Uterus (tissue), 3 donors: ENCODE measurements at regions not wholly inside any gene's neighbourhood (a gene's known extent, or its start where the extent isn't known, plus 50 kb on each side); places are given as distances from the start of the nearest gene placed in this dataset.
"Not testable (repeated sequence)": the region's sequence is repeated elsewhere in the genome, so short reads cannot be mapped to it uniquely, and the experiment has no call there.

ENCODE experiments used
- DNase-seq, 2 donors: peaks; one replicate each; pipeline ENCODE4 v3.0.0-alpha.2; 2019 to 2020
- H3K27ac ChIP-seq, 2 donors: fragments of 200-600 bp; sonication (generic); 1 replicate in 1 of 2; 2 replicates in 1 of 2; pipeline ENCODE4 v1.5.1; 2016 to 2018
- H3K27me3 ChIP-seq, 2 donors: fragments of 200-600 bp; sonication (generic); one replicate each; pipeline ENCODE4 v1.5.1; 2018 to 2019; ENCODE audit warnings: control low read depth in 1 of 2
- H3K36me3 ChIP-seq, 2 donors: fragments of 200-600 bp; sonication (generic); one replicate each; pipeline ENCODE4 v1.5.1; 2019; ENCODE audit warnings: control low read depth in 1 of 2
- H3K4me1 ChIP-seq, 2 donors: fragments of 200-600 bp; sonication (generic); one replicate each; pipeline ENCODE4 v1.5.1; 2018 to 2019; ENCODE audit warnings: control low read depth in 1 of 2
- H3K4me3 ChIP-seq, 2 donors: fragments of 200-600 bp; sonication (generic); 1 replicate in 1 of 2; 2 replicates in 1 of 2; pipeline ENCODE4 v1.5.1; 2018 to 2019; ENCODE audit warnings: mild to moderate bottlenecking in 1 of 2
- H3K9me3 ChIP-seq, 2 donors: fragments of 200-600 bp; sonication (generic); one replicate each; pipeline ENCODE4 v1.5.1; 2019; ENCODE audit warnings: control low read depth in 1 of 2
- CTCF ChIP-seq, 4 experiments: fragments of 200-600 bp in 2 of 4; fragments of 450-650 bp in 2 of 4; sonication (generic) in 2 of 4; IDR thresholded peaks; one replicate each; pipeline ENCODE4 v1.5.1; 2016 to 2019; ENCODE audit warnings: antibody characterized with exemption in 4 of 4, mild to moderate bottlenecking in 2 of 4, moderate library complexity in 1 of 4
- POLR2A ChIP-seq, 2 donors: fragments of 450-650 bp; IDR thresholded peaks; one replicate each; pipeline ENCODE4 v1.6.1; 2016; ENCODE audit warnings: antibody characterized with exemption in 2 of 2, mild to moderate bottlenecking in 1 of 2, moderate library complexity in 1 of 2
- intact Hi-C: fragments of 100-400 bp; cut with DNase I; formaldehyde crosslinking; loops from one replicate; pipeline ENCODE4 v1.15.1; 2023; ENCODE audit warnings: low total_unique reads
- donor health status: DM: yes; HTN: yes; CAD: no.

- intact Hi-C loops, result no loop called here
- H3K9me3 ChIP-seq, result no peaks in the 10 kb centered on the region
- H3K4me3 ChIP-seq, result no peak overlapping the region
- H3K4me1 ChIP-seq, result no peaks in the 10 kb centered on the region
- no peaks in the 10 kb centered on the region for H3K36me3 ChIP-seq
- no peak for DNase-seq
- no peaks in the 10 kb centered on the region for H3K27me3 ChIP-seq
- no peak overlapping the region for H3K27ac ChIP-seq
- no peak for TF ChIP-seq CTCF (IDR thresholded peaks at IDR 0.05)
- TF ChIP-seq POLR2A (IDR thresholded peaks at IDR 0.05), result no peak
Observed at GRCh38 chr14:52154992-52155650, 86.3 kb upstream of the NID2 start.

- Histone ChIP-seq H3K36me3 (no peaks in the 10 kb centered on the region), H3K9me3 (no peaks in the 10 kb centered on the region), H3K4me1 (no peaks in the 10 kb centered on the region), H3K27ac (no peak overlapping the region), H3K27me3 (no peaks in the 10 kb centered on the region), H3K4me3 (no peak overlapping the region)
- intact Hi-C loops, result no loop called here
- no peak for DNase-seq
- TF ChIP-seq POLR2A (IDR thresholded peaks at IDR 0.05), result no peak
- no peak for TF ChIP-seq CTCF (IDR thresholded peaks at IDR 0.05)
Observed at GRCh38 chr14:52153939-52154338, 85.1 kb upstream of the NID2 start.

- H3K4me3 ChIP-seq, result no peak overlapping the region
- no peak for DNase-seq
- H3K9me3 ChIP-seq, result no peaks in the 10 kb centered on the region
- H3K4me1 ChIP-seq, result no peaks in the 10 kb centered on the region
- no peaks in the 10 kb centered on the region for H3K27me3 ChIP-seq
- H3K36me3 ChIP-seq, result no peaks in the 10 kb centered on the region
- H3K27ac ChIP-seq, result no peak overlapping the region
- TF ChIP-seq POLR2A (IDR thresholded peaks at IDR 0.05), result no peak
- intact Hi-C loops, result no loop called here
Observed at GRCh38 chr14:52150162-52150561, 81.3 kb upstream of the NID2 start.

- Histone ChIP-seq H3K4me3 (no peak overlapping the region), H3K4me1 (no peaks in the 10 kb centered on the region), H3K27ac (no peak overlapping the region), H3K27me3 (no peaks in the 10 kb centered on the region), H3K9me3 (no peaks in the 10 kb centered on the region), H3K36me3 (no peaks in the 10 kb centered on the region)
- intact Hi-C loops, result no loop called here
- DNase-seq, result no peak
- no peak for TF ChIP-seq CTCF (IDR thresholded peaks at IDR 0.05)
- no peak for TF ChIP-seq POLR2A (IDR thresholded peaks at IDR 0.05)
Observed at GRCh38 chr14:52148371-52148770, 79.5 kb upstream of the NID2 start.

GRCh38 chr14:52146504-52146903 is 77.6 kb upstream of the NID2 start:
- Histone ChIP-seq H3K36me3 (no peaks in the 10 kb centered on the region), H3K27ac (no peak overlapping the region), H3K4me1 (no peaks in the 10 kb centered on the region), H3K9me3 (no peaks in the 10 kb centered on the region), H3K4me3 (no peak overlapping the region), H3K27me3 (no peaks in the 10 kb centered on the region)
- intact Hi-C loops, result no loop called here
- no peak for DNase-seq
- TF ChIP-seq POLR2A (IDR thresholded peaks at IDR 0.05), result no peak
- no peak for TF ChIP-seq CTCF (IDR thresholded peaks at IDR 0.05)

GRCh38 chr14:52144099-52144498 is 75.2 kb upstream of the NID2 start:
- H3K36me3 ChIP-seq, H3K9me3 ChIP-seq, H3K27me3 ChIP-seq, H3K4me3 ChIP-seq, intact Hi-C loops, DNase-seq, H3K4me1 ChIP-seq, H3K27ac ChIP-seq: not testable (repeated sequence)
